ENCODE measurements at regions not wholly inside any gene's neighbourhood (a gene's known extent, or its start where the extent isn't known, plus 50 kb on each side); places are given as distances from the start of the nearest gene placed in this dataset.

- TF ChIP-seq TEAD2 (tag; IDR thresholded peaks at IDR 0.05), result no peak
- TF ChIP-seq PTBP1 (IDR thresholded peaks at IDR 0.05; ENCODE audit: low read depth, low read length), result no peak
- TF ChIP-seq POLR2AphosphoS2 (IDR thresholded peaks at IDR 0.05; ENCODE audit: low read length), result no peak
- no peak for TF ChIP-seq BHLHE40 (IDR thresholded peaks at IDR 0.05; ENCODE audit: low read length)
- no peak for TF ChIP-seq SMC3 (conservative IDR thresholded peaks at IDR 0.05; ENCODE audit: insufficient read depth, low read depth, low read length)
- TF ChIP-seq CREB1 (IDR thresholded peaks at IDR 0.05), result no peak
- no peak for TF ChIP-seq CREB1 (CRISPR knock-in tag; IDR thresholded peaks at IDR 0.05)
Observed at GRCh38 chr21:8988696-8989095, 1532.7 kb upstream of the TPTE start.
